ENCODE measurements at regions not wholly inside any gene's neighbourhood (a gene's known extent, or its start where the extent isn't known, plus 50 kb on each side); places are given as distances from the start of the nearest gene placed in this dataset.

- dilution Hi-C loops (cut with HindIII; ENCODE audit: low sequenced_read_pairs, unreplicated experiment) (no loop called here), intact Hi-C loops (cut with micrococcal nuclease) (no loop called here), in situ Hi-C loops (cut with MboI; ENCODE audit: low sequenced_read_pairs) (no loop called here)
- no peak overlapping the region for H2BK20ac ChIP-seq (ENCODE audit: low read depth, low read length)
- peaks cover 28% of the 10 kb centered on the region for H3K9me3 ChIP-seq (ENCODE audit: control insufficient read depth, insufficient read depth, low read length)
- H3K4ac ChIP-seq (ENCODE audit: low read depth, low read length) = no peak overlapping the region
- H4K5ac ChIP-seq (ENCODE audit: low read depth, low read length) = no peak overlapping the region
- H3K56ac ChIP-seq (ENCODE audit: extremely low read depth, insufficient read depth, low read length) = no peak overlapping the region
- BruUV-seq (replicated peaks) = no TSS peak
- H3K27me3 ChIP-seq (ENCODE audit: control insufficient read depth, insufficient read depth, low read length) = no peaks in the 10 kb centered on the region
- no peaks in the 10 kb centered on the region for H3K4me1 ChIP-seq (ENCODE audit: control insufficient read depth, insufficient read depth, low read length)
- no peak overlapping the region for H3K23ac ChIP-seq (ENCODE audit: low read depth, low read length)
- CTCF ChIA-PET = no interaction called here
- H3K9ac ChIP-seq (ENCODE audit: low read depth, low read length) = no peak overlapping the region
- H3K18ac ChIP-seq (ENCODE audit: low read depth, low read length) = no peak overlapping the region
- H3K4me2 ChIP-seq (ENCODE audit: low read depth, low read length) = no peak overlapping the region
- H2AK5ac ChIP-seq (ENCODE audit: low read depth, low read length) = no peak overlapping the region
- no peak overlapping the region for H2BK15ac ChIP-seq (ENCODE audit: low read depth, low read length)
- no peaks in the 10 kb centered on the region for H3K9me1 ChIP-seq (ENCODE audit: insufficient read depth, low read length)
- no peak overlapping the region for H3K4me3 ChIP-seq (ENCODE audit: insufficient read depth, low read depth, low read length)
- no peak overlapping the region for H4K8ac ChIP-seq (ENCODE audit: low read depth in 2 of 2, low read length in 2 of 2)
- DNase-seq = no peak
- H2AFZ ChIP-seq (replicated peaks; ENCODE audit: low read length, poor library complexity) = no peak overlapping the region
- TF ChIP-seq CTCF (conservative IDR thresholded peaks at IDR 0.05; ENCODE audit: low read depth, low read length) (no peak), SMC3 (IDR thresholded peaks at IDR 0.05; ENCODE audit: low read depth, low read length) (no peak), RAD21 (IDR thresholded peaks at IDR 0.05; ENCODE audit: low read length) (no peak), BHLHE40 (IDR thresholded peaks at IDR 0.05; ENCODE audit: low read depth, low read length) (no peak), NFE2L2 (IDR thresholded peaks at IDR 0.05; ENCODE audit: low read depth, low read length) (no peak), ELK1 (IDR thresholded peaks at IDR 0.05; ENCODE audit: borderline replicate concordance, low read depth, low read length) (no peak)
- no peak overlapping the region for H2BK5ac ChIP-seq (ENCODE audit: low read depth, low read length, poor library complexity, severe bottlenecking)
- POLR2A ChIA-PET (ENCODE audit: unreplicated experiment) = no interaction called here
- no peak overlapping the region for H3K27ac ChIP-seq (ENCODE audit: insufficient read depth, low read length)
- H3K14ac ChIP-seq (replicated peaks; ENCODE audit: low read depth, low read length) = no peak overlapping the region
- H2BK120ac ChIP-seq (ENCODE audit: low read depth, low read length) = no peak overlapping the region
- H2AK9ac ChIP-seq (replicated peaks; ENCODE audit: low read depth, low read length, poor library complexity) = no peak overlapping the region
- no peak for ATAC-seq (ENCODE audit: low read depth)
- WGBS, 2 experiments (ENCODE audit: extremely low coverage in 2 of 2, insufficient read length in 1 of 2) = 88% methylated on average over 3 of the region's 7 CpGs; no CpG with 5 or more reads in 1 of the 2 experiments
- no peak overlapping the region for H4K91ac ChIP-seq (ENCODE audit: insufficient read depth, low read depth, low read length)
- H4K20me1 ChIP-seq (ENCODE audit: insufficient read depth, low read length) = no peaks in the 10 kb centered on the region
- no peaks in the 10 kb centered on the region for H3K36me3 ChIP-seq (ENCODE audit: control insufficient read depth, insufficient read depth, low read length)
- H3K79me1 ChIP-seq (ENCODE audit: low read depth in 1 of 2, low read length in 2 of 2) = no peaks in the 10 kb centered on the region
Observed at GRCh38 chr14:97005934-97006333, 208.8 kb downstream of the VRK1 start.

All from IMR-90 (cell line).